ENCODE measurements at regions not wholly inside any gene's neighbourhood (a gene's known extent, or its start where the extent isn't known, plus 50 kb on each side); places are given as distances from the start of the nearest gene placed in this dataset.
"Not testable (repeated sequence)": the region's sequence is repeated elsewhere in the genome, so short reads cannot be mapped to it uniquely, and the experiment has no call there.

DNA sequence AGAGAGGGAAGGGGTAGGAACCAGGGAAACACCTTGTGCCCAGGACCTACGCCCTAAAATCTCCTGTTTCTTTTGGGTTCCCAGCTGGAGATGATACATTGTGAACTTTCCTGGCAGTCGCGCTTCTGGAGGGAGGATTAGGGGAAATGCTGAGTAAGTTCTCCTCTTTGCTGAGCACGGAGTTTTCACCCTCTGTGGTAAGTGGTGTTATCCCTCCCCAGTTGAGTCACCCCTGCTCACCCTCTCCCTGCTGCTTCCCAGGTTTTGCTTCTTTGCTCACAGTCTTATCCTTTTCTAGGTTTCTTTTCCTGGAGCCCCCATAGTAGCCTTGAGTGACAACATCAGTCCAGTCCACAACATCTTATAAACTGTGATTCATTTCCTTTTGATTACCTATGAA lies 789.1 kb downstream of the TMEM121 start:
- Histone ChIP-seq H3K79me2 (ENCODE audit: control insufficient read depth, low read length) (no peaks in the 10 kb centered on the region), H3K4me2 (ENCODE audit: low read length) (no peak overlapping the region), H4K20me1 (ENCODE audit: control insufficient read depth, insufficient read depth, low read depth, low read length) (no peaks in the 10 kb centered on the region), H3K27me3 (ENCODE audit: control insufficient read depth, low read length) (no peaks in the 10 kb centered on the region), H3K27ac (ENCODE audit: low read depth, low read length) (no peak overlapping the region), H3K9me3 (ENCODE audit: control insufficient read depth, insufficient read depth, low read length) (peaks cover 44% of the 10 kb centered on the region), H3K4me1 (ENCODE audit: control insufficient read depth, low read length) (peaks cover 55% of the 10 kb centered on the region), H3F3A (ENCODE audit: control insufficient read depth, insufficient read depth) (0 out of 2 replicates have a peak, but pooled peaks cover 3% of the 10 kb centered on the region), H3K36me3 (ENCODE audit: control insufficient read depth, low read length) (peaks cover 9% of the 10 kb centered on the region), H3K4me3 (ENCODE audit: low read length) (no peak overlapping the region), H3K9me2 (replicated peaks; ENCODE audit: control insufficient read depth, low read length) (no peaks in the 10 kb centered on the region)
- no peak for TF ChIP-seq CTCF (IDR thresholded peaks at IDR 0.05; ENCODE audit: low read depth, low read length, poor library complexity, severe bottlenecking)
- TF ChIP-seq EZH2phosphoT487 (IDR thresholded peaks at IDR 0.05; ENCODE audit: borderline replicate concordance, low read length), result no peak

GRCh38 chr14:106317593-106317992 lies 791.2 kb downstream of the TMEM121 start:
- Histone ChIP-seq H3K4me2 (ENCODE audit: low read length) (peak overlapping the region; percentile 55), H4K20me1 (ENCODE audit: control insufficient read depth, insufficient read depth, low read depth, low read length) (no peaks in the 10 kb centered on the region), H3K4me1 (ENCODE audit: control insufficient read depth, low read length) (peaks cover 39% of the 10 kb centered on the region), H3K79me2 (ENCODE audit: control insufficient read depth, low read length) (no peaks in the 10 kb centered on the region), H3K27ac (ENCODE audit: low read depth, low read length) (peak overlapping the region; percentile 70), H3K9me2 (replicated peaks; ENCODE audit: control insufficient read depth, low read length) (no peaks in the 10 kb centered on the region), H3K4me3 (ENCODE audit: low read length) (0 out of 2 replicates have a peak overlapping the region, but pooled peaks have one; percentile 46), H3K9me3 (ENCODE audit: control insufficient read depth, insufficient read depth, low read length) (peaks cover 35% of the 10 kb centered on the region), H3K36me3 (ENCODE audit: control insufficient read depth, low read length) (peaks cover 4% of the 10 kb centered on the region; the same call in 1 of the 2 replicates), H3F3A (ENCODE audit: control insufficient read depth, insufficient read depth) (0 out of 2 replicates have a peak, but pooled peaks cover 3% of the 10 kb centered on the region), H3K27me3 (ENCODE audit: control insufficient read depth, low read length) (no peaks in the 10 kb centered on the region)
- TF ChIP-seq CTCF (IDR thresholded peaks at IDR 0.05; ENCODE audit: low read depth, low read length, poor library complexity, severe bottlenecking) (no peak), EZH2phosphoT487 (IDR thresholded peaks at IDR 0.05; ENCODE audit: borderline replicate concordance, low read length) (no peak)

GRCh38 chr14:106318700-106319099 lies 792.3 kb downstream of the TMEM121 start:
- H3K9me3 ChIP-seq (ENCODE audit: control insufficient read depth, insufficient read depth, low read length), result peaks cover 25% of the 10 kb centered on the region; the same call in 1 of the 2 replicates
- no peaks in the 10 kb centered on the region for H3K79me2 ChIP-seq (ENCODE audit: control insufficient read depth, low read length)
- no peaks in the 10 kb centered on the region for H4K20me1 ChIP-seq (ENCODE audit: control insufficient read depth, insufficient read depth, low read depth, low read length)
- peak overlapping the region; percentile 46 for H3K4me3 ChIP-seq (ENCODE audit: low read length)
- H3K36me3 ChIP-seq (ENCODE audit: control insufficient read depth, low read length), result no peaks in the 10 kb centered on the region
- H3K4me2 ChIP-seq (ENCODE audit: low read length), result peak overlapping the region; percentile 55
- 0 out of 2 replicates have a peak, but pooled peaks cover 3% of the 10 kb centered on the region for H3F3A ChIP-seq (ENCODE audit: control insufficient read depth, insufficient read depth)
- no peaks in the 10 kb centered on the region for H3K27me3 ChIP-seq (ENCODE audit: control insufficient read depth, low read length)
- TF ChIP-seq EZH2phosphoT487 (IDR thresholded peaks at IDR 0.05; ENCODE audit: borderline replicate concordance, low read length), result no peak
- peak; percentile 83 for TF ChIP-seq CTCF (IDR thresholded peaks at IDR 0.05; ENCODE audit: low read depth, low read length, poor library complexity, severe bottlenecking)
- no peaks in the 10 kb centered on the region for H3K9me2 ChIP-seq (replicated peaks; ENCODE audit: control insufficient read depth, low read length)
- H3K27ac ChIP-seq (ENCODE audit: low read depth, low read length), result peak overlapping the region; percentile 70
- H3K4me1 ChIP-seq (ENCODE audit: control insufficient read depth, low read length), result peaks cover 29% of the 10 kb centered on the region

GRCh38 chr14:106323970-106324369 lies 797.6 kb downstream of the TMEM121 start:
- H3K27me3 ChIP-seq (ENCODE audit: control insufficient read depth, low read length); H3K79me2 ChIP-seq (ENCODE audit: control insufficient read depth, low read length); H3K27ac ChIP-seq (ENCODE audit: low read depth, low read length); H3K36me3 ChIP-seq (ENCODE audit: control insufficient read depth, low read length); H3F3A ChIP-seq (ENCODE audit: control insufficient read depth, insufficient read depth); H3K4me3 ChIP-seq (ENCODE audit: low read length); H3K9me2 ChIP-seq (replicated peaks; ENCODE audit: control insufficient read depth, low read length); H3K9me3 ChIP-seq (ENCODE audit: control insufficient read depth, insufficient read depth, low read length); H4K20me1 ChIP-seq (ENCODE audit: control insufficient read depth, insufficient read depth, low read depth, low read length): not testable (repeated sequence)
- Histone ChIP-seq H3K4me1 (ENCODE audit: control insufficient read depth, low read length) (peaks cover 37% of the 10 kb centered on the region), H3K4me2 (ENCODE audit: low read length) (0 out of 2 replicates have a peak overlapping the region, but pooled peaks have one; percentile 23)

Measured in DOHH2 (cell line).